Lower leg skin (tissue), 3 donors: ENCODE measurements at regions not wholly inside any gene's neighbourhood (a gene's known extent, or its start where the extent isn't known, plus 50 kb on each side); places are given as distances from the start of the nearest gene placed in this dataset.

Experiments
- POLR2A ChIP-seq, 2 donors: fragments of 450-650 bp; IDR thresholded peaks; one replicate each; pipeline ENCODE4 v1.6.1; 2016 to 2017; ENCODE audit warnings: antibody characterized with exemption in 2 of 2, mild to moderate bottlenecking in 1 of 2, moderate library complexity in 1 of 2
- TF ChIP-seq, protein P1 (sequence below), 3 donors: fragments of 450-650 bp; IDR thresholded peaks; one replicate each; pipeline ENCODE4 v1.5.1; 2016; ENCODE audit warnings: antibody characterized with exemption in 3 of 3, mild to moderate bottlenecking in 3 of 3, moderate library complexity in 2 of 3

- TF ChIP-seq, protein P1, sequence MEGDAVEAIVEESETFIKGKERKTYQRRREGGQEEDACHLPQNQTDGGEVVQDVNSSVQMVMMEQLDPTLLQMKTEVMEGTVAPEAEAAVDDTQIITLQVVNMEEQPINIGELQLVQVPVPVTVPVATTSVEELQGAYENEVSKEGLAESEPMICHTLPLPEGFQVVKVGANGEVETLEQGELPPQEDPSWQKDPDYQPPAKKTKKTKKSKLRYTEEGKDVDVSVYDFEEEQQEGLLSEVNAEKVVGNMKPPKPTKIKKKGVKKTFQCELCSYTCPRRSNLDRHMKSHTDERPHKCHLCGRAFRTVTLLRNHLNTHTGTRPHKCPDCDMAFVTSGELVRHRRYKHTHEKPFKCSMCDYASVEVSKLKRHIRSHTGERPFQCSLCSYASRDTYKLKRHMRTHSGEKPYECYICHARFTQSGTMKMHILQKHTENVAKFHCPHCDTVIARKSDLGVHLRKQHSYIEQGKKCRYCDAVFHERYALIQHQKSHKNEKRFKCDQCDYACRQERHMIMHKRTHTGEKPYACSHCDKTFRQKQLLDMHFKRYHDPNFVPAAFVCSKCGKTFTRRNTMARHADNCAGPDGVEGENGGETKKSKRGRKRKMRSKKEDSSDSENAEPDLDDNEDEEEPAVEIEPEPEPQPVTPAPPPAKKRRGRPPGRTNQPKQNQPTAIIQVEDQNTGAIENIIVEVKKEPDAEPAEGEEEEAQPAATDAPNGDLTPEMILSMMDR (IDR thresholded peaks at IDR 0.05), result no peak
- no peak for TF ChIP-seq POLR2A (IDR thresholded peaks at IDR 0.05)
Observed at GRCh38 chr2:21700644-21701043, 576.9 kb downstream of the TDRD15 start.
